ENCODE measurements at regions not wholly inside any gene's neighbourhood (a gene's known extent, or its start where the extent isn't known, plus 50 kb on each side); places are given as distances from the start of the nearest gene placed in this dataset.

GRCh38 chr13:50685491-50685890, 158.0 kb downstream of the DLEU7 start:
- DNase-seq (ENCODE audit: low spot score), result no peak
- no peaks in the 10 kb centered on the region for H4K20me1 ChIP-seq (ENCODE audit: insufficient read depth, poor library complexity, severe bottlenecking)
- H3K36me3 ChIP-seq (replicated peaks; ENCODE audit: insufficient read depth, low read depth), result no peaks in the 10 kb centered on the region
- TF ChIP-seq CTCF (IDR thresholded peaks at IDR 0.05; ENCODE audit: poor library complexity) (no peak), EZH2phosphoT487 (IDR thresholded peaks at IDR 0.05; ENCODE audit: low read depth, severe bottlenecking, unreplicated experiment) (no peak), EZH2 (IDR thresholded peaks at IDR 0.05; ENCODE audit: borderline replicate concordance) (no peak)
- no peaks in the 10 kb centered on the region for H3K79me2 ChIP-seq
- H3K9me3 ChIP-seq (ENCODE audit: low read depth), result no peaks in the 10 kb centered on the region
- H2AFZ ChIP-seq, result no peak overlapping the region
- no peak overlapping the region for H3K4me3 ChIP-seq
- H3K27me3 ChIP-seq, result no peaks in the 10 kb centered on the region
- no peaks in the 10 kb centered on the region for H3K9me2 ChIP-seq (replicated peaks; ENCODE audit: insufficient read depth)
- no peaks in the 10 kb centered on the region for H3K4me1 ChIP-seq (ENCODE audit: insufficient read depth)
- no peak overlapping the region for H3K4me2 ChIP-seq
- 40% methylated on average over 3 of the region's 3 CpGs for WGBS (ENCODE audit: low lambda C conversion rate, missing lambda C conversion rate)
- no peak overlapping the region for H3K27ac ChIP-seq

GRCh38 chr13:50685956-50686355, 157.5 kb downstream of the DLEU7 start:
- WGBS (ENCODE audit: low lambda C conversion rate, missing lambda C conversion rate), result 72% methylated on average over 5 of the region's 5 CpGs
- Histone ChIP-seq H3K27ac (peak overlapping the region; percentile 3), H3K4me3 (no peak overlapping the region)

GRCh38 chr13:50686551-50686950, 156.9 kb downstream of the DLEU7 start:
- H3K27me3 ChIP-seq, result no peaks in the 10 kb centered on the region
- TF ChIP-seq EZH2 (IDR thresholded peaks at IDR 0.05; ENCODE audit: borderline replicate concordance), result no peak
- no peak for TF ChIP-seq CTCF (IDR thresholded peaks at IDR 0.05; ENCODE audit: poor library complexity)
- TF ChIP-seq EZH2phosphoT487 (IDR thresholded peaks at IDR 0.05; ENCODE audit: low read depth, severe bottlenecking, unreplicated experiment), result no peak
- H3K4me3 ChIP-seq, result no peak overlapping the region
- no peak overlapping the region for H3K4me2 ChIP-seq
- peaks cover 8% of the 10 kb centered on the region for H3K4me1 ChIP-seq (ENCODE audit: insufficient read depth)
- no peaks in the 10 kb centered on the region for H3K9me3 ChIP-seq (ENCODE audit: low read depth)
- H4K20me1 ChIP-seq (ENCODE audit: insufficient read depth, poor library complexity, severe bottlenecking), result no peaks in the 10 kb centered on the region
- H2AFZ ChIP-seq, result no peak overlapping the region
- H3K36me3 ChIP-seq (replicated peaks; ENCODE audit: insufficient read depth, low read depth), result no peaks in the 10 kb centered on the region
- H3K79me2 ChIP-seq, result no peaks in the 10 kb centered on the region
- H3K27ac ChIP-seq, result no peak overlapping the region
- no peak for DNase-seq (ENCODE audit: low spot score)
- H3K9me2 ChIP-seq (replicated peaks; ENCODE audit: insufficient read depth), result no peaks in the 10 kb centered on the region
- WGBS (ENCODE audit: low lambda C conversion rate, missing lambda C conversion rate), result 94% methylated on average over 3 of the region's 3 CpGs

More at GRCh38 chr13:50685956-50686355, 157.5 kb downstream of the DLEU7 start:
- H2AFZ ChIP-seq, result no peak overlapping the region
- no peaks in the 10 kb centered on the region for H4K20me1 ChIP-seq (ENCODE audit: insufficient read depth, poor library complexity, severe bottlenecking)
- no peaks in the 10 kb centered on the region for H3K9me3 ChIP-seq (ENCODE audit: low read depth)
- no peak for DNase-seq (ENCODE audit: low spot score)
- no peaks in the 10 kb centered on the region for H3K36me3 ChIP-seq (replicated peaks; ENCODE audit: insufficient read depth, low read depth)
- TF ChIP-seq EZH2 (IDR thresholded peaks at IDR 0.05; ENCODE audit: borderline replicate concordance), result no peak
- TF ChIP-seq EZH2phosphoT487 (IDR thresholded peaks at IDR 0.05; ENCODE audit: low read depth, severe bottlenecking, unreplicated experiment), result no peak
- TF ChIP-seq CTCF (IDR thresholded peaks at IDR 0.05; ENCODE audit: poor library complexity), result no peak
- H3K79me2 ChIP-seq, result no peaks in the 10 kb centered on the region
- no peak overlapping the region for H3K4me2 ChIP-seq
- no peaks in the 10 kb centered on the region for H3K27me3 ChIP-seq
- H3K4me1 ChIP-seq (ENCODE audit: insufficient read depth), result peaks cover 2% of the 10 kb centered on the region
- H3K9me2 ChIP-seq (replicated peaks; ENCODE audit: insufficient read depth), result no peaks in the 10 kb centered on the region

GRCh38 chr13:50687545-50687944, 155.9 kb downstream of the DLEU7 start:
- Histone ChIP-seq H3K4me2 (no peak overlapping the region), H3K36me3 (replicated peaks; ENCODE audit: insufficient read depth, low read depth) (no peaks in the 10 kb centered on the region), H2AFZ (no peak overlapping the region), H3K27ac (no peak overlapping the region), H3K9me3 (ENCODE audit: low read depth) (no peaks in the 10 kb centered on the region), H3K4me1 (ENCODE audit: insufficient read depth) (peaks cover 18% of the 10 kb centered on the region), H3K4me3 (no peak overlapping the region), H3K9me2 (replicated peaks; ENCODE audit: insufficient read depth) (no peaks in the 10 kb centered on the region), H3K79me2 (no peaks in the 10 kb centered on the region), H4K20me1 (ENCODE audit: insufficient read depth, poor library complexity, severe bottlenecking) (no peaks in the 10 kb centered on the region), H3K27me3 (no peaks in the 10 kb centered on the region)
- DNase-seq (ENCODE audit: low spot score), result no peak
- no peak for TF ChIP-seq EZH2phosphoT487 (IDR thresholded peaks at IDR 0.05; ENCODE audit: low read depth, severe bottlenecking, unreplicated experiment)
- TF ChIP-seq EZH2 (IDR thresholded peaks at IDR 0.05; ENCODE audit: borderline replicate concordance), result no peak
- no peak for TF ChIP-seq CTCF (IDR thresholded peaks at IDR 0.05; ENCODE audit: poor library complexity)
- 98% methylated on average over 4 of the region's 4 CpGs for WGBS (ENCODE audit: low lambda C conversion rate, missing lambda C conversion rate)

Data from hepatocyte (in vitro differentiated cells).